LoVo (cell line): ENCODE measurements at regions not wholly inside any gene's neighbourhood (a gene's known extent, or its start where the extent isn't known, plus 50 kb on each side); places are given as distances from the start of the nearest gene placed in this dataset.
"Not testable (repeated sequence)": the region's sequence is repeated elsewhere in the genome, so short reads cannot be mapped to it uniquely, and the experiment has no call there.

Experiments
- DNase-seq: peaks from one replicate; pipeline ENCODE4 v3.0.0-alpha.2; 2016; ENCODE audit warnings: low spot score

- no peak for DNase-seq
Observed at GRCh38 chr12:124381456-124382296, 86.8 kb downstream of the RFLNA start.

- no peak for DNase-seq
Observed at GRCh38 chr12:124380796-124381455, 86.0 kb downstream of the RFLNA start.

- no peak for DNase-seq
Observed at GRCh38 chr12:124379938-124380754, 85.3 kb downstream of the RFLNA start.

- no peak for DNase-seq
Observed at GRCh38 chr12:124379379-124379937, 84.6 kb downstream of the RFLNA start.

GRCh38 chr12:124378926-124379325 is 84.0 kb downstream of the RFLNA start:
- DNase-seq, result no peak

- no peak for DNase-seq
Observed at GRCh38 chr12:124377981-124378509, 83.2 kb downstream of the RFLNA start.

GRCh38 chr12:124376435-124376834 is 81.5 kb downstream of the RFLNA start:
- DNase-seq, result no peak

GRCh38 chr12:124375789-124376175 is 80.9 kb downstream of the RFLNA start:
- no peak for DNase-seq

- DNase-seq, result no peak
Observed at GRCh38 chr12:124375141-124375788, 80.4 kb downstream of the RFLNA start.

- no peak for DNase-seq
Observed at GRCh38 chr12:124374567-124374966, 79.7 kb downstream of the RFLNA start.

GRCh38 chr12:124374147-124374546 is 79.3 kb downstream of the RFLNA start:
- DNase-seq, result no peak

- not testable (repeated sequence) for DNase-seq
Observed at GRCh38 chr12:124373701-124374100, 78.8 kb downstream of the RFLNA start.

GRCh38 chr12:124372831-124373230 is 77.9 kb downstream of the RFLNA start:
- DNase-seq, result no peak

- DNase-seq, result no peak
Observed at GRCh38 chr12:124371970-124372555, 77.2 kb downstream of the RFLNA start.

GRCh38 chr12:124371366-124371765 is 76.5 kb downstream of the RFLNA start:
- no peak for DNase-seq

- no peak for DNase-seq
Observed at GRCh38 chr12:124370851-124371250, 76.0 kb downstream of the RFLNA start.

GRCh38 chr12:124370384-124370783 is 75.5 kb downstream of the RFLNA start:
- no peak for DNase-seq

- no peak for DNase-seq
Observed at GRCh38 chr12:124369827-124370378, 75.0 kb downstream of the RFLNA start.

GRCh38 chr12:124369055-124369826 is 74.3 kb downstream of the RFLNA start:
- DNase-seq, result no peak

- DNase-seq, result no peak
Observed at GRCh38 chr12:124368421-124369032, 73.6 kb downstream of the RFLNA start.
